ENCODE measurements at regions not wholly inside any gene's neighbourhood (a gene's known extent, or its start where the extent isn't known, plus 50 kb on each side); places are given as distances from the start of the nearest gene placed in this dataset.

GRCh38 chr4:35820003-35820402 lies 424.3 kb downstream of the ARAP2 start:
- TF ChIP-seq CTCF (IDR thresholded peaks at IDR 0.05): no peak
- TF ChIP-seq POLR2A (IDR thresholded peaks at IDR 0.05): no peak
